ENCODE measurements at regions not wholly inside any gene's neighbourhood (a gene's known extent, or its start where the extent isn't known, plus 50 kb on each side); places are given as distances from the start of the nearest gene placed in this dataset.
A peak's percentile ranks its signal among the peaks of the same experiment; 100 is the strongest.

DNA sequence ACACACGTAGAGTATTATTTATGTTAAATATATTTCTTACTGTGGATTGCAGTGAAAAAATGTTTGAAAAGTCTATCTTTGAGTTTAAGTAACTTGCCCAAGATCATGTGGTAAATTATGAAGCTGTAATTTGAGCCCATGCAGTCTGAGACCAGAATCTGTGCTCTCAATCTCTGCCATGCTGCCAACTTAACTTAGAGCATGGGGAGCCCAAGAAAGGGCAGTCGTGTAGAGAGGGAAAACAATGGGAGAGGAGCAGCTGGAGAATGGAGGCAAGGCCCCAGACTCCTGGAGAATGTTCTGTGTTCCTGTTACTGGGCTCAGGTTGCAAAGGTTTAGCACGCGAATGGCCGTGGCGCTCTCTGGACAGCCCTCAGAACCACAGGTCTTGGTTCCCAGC lies 311.6 kb upstream of the RASGRP1 start (continued):
- TF ChIP-seq RXRA (IDR thresholded peaks at IDR 0.05; ENCODE audit: borderline replicate concordance, low read depth) (no peak), SIN3A (IDR thresholded peaks at IDR 0.05; ENCODE audit: borderline replicate concordance, low read depth, low read length) (no peak), FOSL2 (IDR thresholded peaks at IDR 0.05; ENCODE audit: borderline replicate concordance, low read depth) (no peak), RCOR1 (IDR thresholded peaks at IDR 0.05; ENCODE audit: low read length) (no peak), FOXJ3 (CRISPR knock-in tag; IDR thresholded peaks at IDR 0.05) (no peak), NFIC (IDR thresholded peaks at IDR 0.05; ENCODE audit: borderline replicate concordance) (peak; percentile 40; the same call in 1 of the 2 replicates), JUND (IDR thresholded peaks at IDR 0.05) (peak; percentile 14; the same call in 1 of the 2 replicates), ELF1 (IDR thresholded peaks at IDR 0.05) (no peak), POLR2AphosphoS5 (IDR thresholded peaks at IDR 0.05; ENCODE audit: low read depth, low read length) (no peak), GATA2 (CRISPR knock-in tag; IDR thresholded peaks at IDR 0.05) (no peak), RFX5 (IDR thresholded peaks at IDR 0.05; ENCODE audit: low read length) (no peak), YY1 (IDR thresholded peaks at IDR 0.05; ENCODE audit: low read depth) (no peak), EZH2phosphoT487 (IDR thresholded peaks at IDR 0.05; ENCODE audit: borderline replicate concordance, low read depth) (no peak), MEF2A (IDR thresholded peaks at IDR 0.05; ENCODE audit: borderline replicate concordance, low read depth) (no peak), MXI1 (IDR thresholded peaks at IDR 0.05; ENCODE audit: low read depth, low read length) (no peak), TEAD4 (IDR thresholded peaks at IDR 0.05; ENCODE audit: borderline replicate concordance, insufficient read depth) (no peak)
- TF ChIP-seq, protein P1, sequence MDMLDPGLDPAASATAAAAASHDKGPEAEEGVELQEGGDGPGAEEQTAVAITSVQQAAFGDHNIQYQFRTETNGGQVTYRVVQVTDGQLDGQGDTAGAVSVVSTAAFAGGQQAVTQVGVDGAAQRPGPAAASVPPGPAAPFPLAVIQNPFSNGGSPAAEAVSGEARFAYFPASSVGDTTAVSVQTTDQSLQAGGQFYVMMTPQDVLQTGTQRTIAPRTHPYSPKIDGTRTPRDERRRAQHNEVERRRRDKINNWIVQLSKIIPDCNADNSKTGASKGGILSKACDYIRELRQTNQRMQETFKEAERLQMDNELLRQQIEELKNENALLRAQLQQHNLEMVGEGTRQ (IDR thresholded peaks at IDR 0.05; ENCODE audit: borderline replicate concordance, low read depth, low read length): no peak
- TF ChIP-seq, protein P2, sequence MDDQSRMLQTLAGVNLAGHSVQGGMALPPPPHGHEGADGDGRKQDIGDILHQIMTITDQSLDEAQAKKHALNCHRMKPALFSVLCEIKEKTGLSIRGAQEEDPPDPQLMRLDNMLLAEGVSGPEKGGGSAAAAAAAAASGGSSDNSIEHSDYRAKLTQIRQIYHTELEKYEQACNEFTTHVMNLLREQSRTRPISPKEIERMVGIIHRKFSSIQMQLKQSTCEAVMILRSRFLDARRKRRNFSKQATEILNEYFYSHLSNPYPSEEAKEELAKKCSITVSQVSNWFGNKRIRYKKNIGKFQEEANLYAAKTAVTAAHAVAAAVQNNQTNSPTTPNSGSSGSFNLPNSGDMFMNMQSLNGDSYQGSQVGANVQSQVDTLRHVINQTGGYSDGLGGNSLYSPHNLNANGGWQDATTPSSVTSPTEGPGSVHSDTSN (IDR thresholded peaks at IDR 0.05): peak; percentile 74
- TF ChIP-seq, protein P3, sequence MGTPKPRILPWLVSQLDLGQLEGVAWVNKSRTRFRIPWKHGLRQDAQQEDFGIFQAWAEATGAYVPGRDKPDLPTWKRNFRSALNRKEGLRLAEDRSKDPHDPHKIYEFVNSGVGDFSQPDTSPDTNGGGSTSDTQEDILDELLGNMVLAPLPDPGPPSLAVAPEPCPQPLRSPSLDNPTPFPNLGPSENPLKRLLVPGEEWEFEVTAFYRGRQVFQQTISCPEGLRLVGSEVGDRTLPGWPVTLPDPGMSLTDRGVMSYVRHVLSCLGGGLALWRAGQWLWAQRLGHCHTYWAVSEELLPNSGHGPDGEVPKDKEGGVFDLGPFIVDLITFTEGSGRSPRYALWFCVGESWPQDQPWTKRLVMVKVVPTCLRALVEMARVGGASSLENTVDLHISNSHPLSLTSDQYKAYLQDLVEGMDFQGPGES (IDR thresholded peaks at IDR 0.05; ENCODE audit: low read depth, low read length): no peak
- TF ChIP-seq, protein P4, sequence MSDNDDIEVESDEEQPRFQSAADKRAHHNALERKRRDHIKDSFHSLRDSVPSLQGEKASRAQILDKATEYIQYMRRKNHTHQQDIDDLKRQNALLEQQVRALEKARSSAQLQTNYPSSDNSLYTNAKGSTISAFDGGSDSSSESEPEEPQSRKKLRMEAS (IDR thresholded peaks at IDR 0.05; ENCODE audit: low read depth): peak; percentile 60
- TF ChIP-seq, protein P5, sequence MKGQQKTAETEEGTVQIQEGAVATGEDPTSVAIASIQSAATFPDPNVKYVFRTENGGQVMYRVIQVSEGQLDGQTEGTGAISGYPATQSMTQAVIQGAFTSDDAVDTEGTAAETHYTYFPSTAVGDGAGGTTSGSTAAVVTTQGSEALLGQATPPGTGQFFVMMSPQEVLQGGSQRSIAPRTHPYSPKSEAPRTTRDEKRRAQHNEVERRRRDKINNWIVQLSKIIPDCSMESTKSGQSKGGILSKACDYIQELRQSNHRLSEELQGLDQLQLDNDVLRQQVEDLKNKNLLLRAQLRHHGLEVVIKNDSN (IDR thresholded peaks at IDR 0.05; ENCODE audit: borderline replicate concordance, low read depth): peak; percentile 29; the same call in 1 of the 2 replicates
- TF ChIP-seq, protein P6, sequence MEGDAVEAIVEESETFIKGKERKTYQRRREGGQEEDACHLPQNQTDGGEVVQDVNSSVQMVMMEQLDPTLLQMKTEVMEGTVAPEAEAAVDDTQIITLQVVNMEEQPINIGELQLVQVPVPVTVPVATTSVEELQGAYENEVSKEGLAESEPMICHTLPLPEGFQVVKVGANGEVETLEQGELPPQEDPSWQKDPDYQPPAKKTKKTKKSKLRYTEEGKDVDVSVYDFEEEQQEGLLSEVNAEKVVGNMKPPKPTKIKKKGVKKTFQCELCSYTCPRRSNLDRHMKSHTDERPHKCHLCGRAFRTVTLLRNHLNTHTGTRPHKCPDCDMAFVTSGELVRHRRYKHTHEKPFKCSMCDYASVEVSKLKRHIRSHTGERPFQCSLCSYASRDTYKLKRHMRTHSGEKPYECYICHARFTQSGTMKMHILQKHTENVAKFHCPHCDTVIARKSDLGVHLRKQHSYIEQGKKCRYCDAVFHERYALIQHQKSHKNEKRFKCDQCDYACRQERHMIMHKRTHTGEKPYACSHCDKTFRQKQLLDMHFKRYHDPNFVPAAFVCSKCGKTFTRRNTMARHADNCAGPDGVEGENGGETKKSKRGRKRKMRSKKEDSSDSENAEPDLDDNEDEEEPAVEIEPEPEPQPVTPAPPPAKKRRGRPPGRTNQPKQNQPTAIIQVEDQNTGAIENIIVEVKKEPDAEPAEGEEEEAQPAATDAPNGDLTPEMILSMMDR (IDR thresholded peaks at IDR 0.05): no peak

Measured in SK-N-SH (cell line).